Endothelial cell of hepatic sinusoid (primary cell): ENCODE measurements at regions not wholly inside any gene's neighbourhood (a gene's known extent, or its start where the extent isn't known, plus 50 kb on each side); places are given as distances from the start of the nearest gene placed in this dataset.

Source experiments
- in situ Hi-C: cut with HindIII; loops from 2 replicates; pipeline ENCODE4 v1.10.0; 2017; ENCODE audit warnings: low sequenced_read_pairs

- in situ Hi-C loops: no loop called here
Observed at GRCh38 chr10:71042699-71043098, 154.3 kb upstream of the PCBD1 start.

- in situ Hi-C loops: no loop called here
Observed at GRCh38 chr10:71043858-71044257, 155.5 kb upstream of the PCBD1 start.

- in situ Hi-C loops: no loop called here
Observed at GRCh38 chr10:71044720-71045119, 156.4 kb upstream of the PCBD1 start.

- in situ Hi-C loops: no loop called here
Observed at GRCh38 chr10:71045204-71045809, 156.9 kb upstream of the PCBD1 start.

GRCh38 chr10:71045936-71046335 is 157.6 kb upstream of the PCBD1 start:
- in situ Hi-C loops: no loop called here

- in situ Hi-C loops: no loop called here
Observed at GRCh38 chr10:71046747-71047146, 158.4 kb upstream of the PCBD1 start.

GRCh38 chr10:71048971-71049615 is 160.7 kb upstream of the PCBD1 start:
- in situ Hi-C loops: no loop called here

GRCh38 chr10:71049994-71050393 is 161.6 kb upstream of the PCBD1 start:
- in situ Hi-C loops: no loop called here

GRCh38 chr10:71052076-71052660 is 160.2 kb upstream of the UNC5B start:
- in situ Hi-C loops: no loop called here

GRCh38 chr10:71052708-71053107 is 159.7 kb upstream of the UNC5B start:
- in situ Hi-C loops: no loop called here

GRCh38 chr10:71053169-71053895 is 159.0 kb upstream of the UNC5B start:
- in situ Hi-C loops: no loop called here

- in situ Hi-C loops: no loop called here
Observed at GRCh38 chr10:71058308-71058707, 154.1 kb upstream of the UNC5B start.

- in situ Hi-C loops: no loop called here
Observed at GRCh38 chr10:71059054-71059818, 153.1 kb upstream of the UNC5B start.

- in situ Hi-C loops: loop anchor here (5.0 kb wide), 1 partner anchor 82 kb away; no protein-coding TSS in a partner anchor
Observed at GRCh38 chr10:71059943-71060342, 152.4 kb upstream of the UNC5B start.

GRCh38 chr10:71060476-71061426 is 151.6 kb upstream of the UNC5B start:
- in situ Hi-C loops: loop anchor here (5.0 kb wide), 1 partner anchor 82 kb away; no protein-coding TSS in a partner anchor

- in situ Hi-C loops: loop anchor here (5.0 kb wide), 1 partner anchor 81 kb away; no protein-coding TSS in a partner anchor
Observed at GRCh38 chr10:71061472-71061871, 150.9 kb upstream of the UNC5B start.

- in situ Hi-C loops: loop anchor here (5.0 kb wide), 1 partner anchor 80 kb away; no protein-coding TSS in a partner anchor
Observed at GRCh38 chr10:71062156-71062555, 150.2 kb upstream of the UNC5B start.

GRCh38 chr10:71063401-71063800 is 149.0 kb upstream of the UNC5B start:
- in situ Hi-C loops: loop anchor here (5.0 kb wide), 1 partner anchor 79 kb away; no protein-coding TSS in a partner anchor

- in situ Hi-C loops: loop anchor here (5.0 kb wide), 1 partner anchor 78 kb away; no protein-coding TSS in a partner anchor
Observed at GRCh38 chr10:71064413-71065118, 147.8 kb upstream of the UNC5B start.
